ENCODE measurements at regions not wholly inside any gene's neighbourhood (a gene's known extent, or its start where the extent isn't known, plus 50 kb on each side); places are given as distances from the start of the nearest gene placed in this dataset.

DNA sequence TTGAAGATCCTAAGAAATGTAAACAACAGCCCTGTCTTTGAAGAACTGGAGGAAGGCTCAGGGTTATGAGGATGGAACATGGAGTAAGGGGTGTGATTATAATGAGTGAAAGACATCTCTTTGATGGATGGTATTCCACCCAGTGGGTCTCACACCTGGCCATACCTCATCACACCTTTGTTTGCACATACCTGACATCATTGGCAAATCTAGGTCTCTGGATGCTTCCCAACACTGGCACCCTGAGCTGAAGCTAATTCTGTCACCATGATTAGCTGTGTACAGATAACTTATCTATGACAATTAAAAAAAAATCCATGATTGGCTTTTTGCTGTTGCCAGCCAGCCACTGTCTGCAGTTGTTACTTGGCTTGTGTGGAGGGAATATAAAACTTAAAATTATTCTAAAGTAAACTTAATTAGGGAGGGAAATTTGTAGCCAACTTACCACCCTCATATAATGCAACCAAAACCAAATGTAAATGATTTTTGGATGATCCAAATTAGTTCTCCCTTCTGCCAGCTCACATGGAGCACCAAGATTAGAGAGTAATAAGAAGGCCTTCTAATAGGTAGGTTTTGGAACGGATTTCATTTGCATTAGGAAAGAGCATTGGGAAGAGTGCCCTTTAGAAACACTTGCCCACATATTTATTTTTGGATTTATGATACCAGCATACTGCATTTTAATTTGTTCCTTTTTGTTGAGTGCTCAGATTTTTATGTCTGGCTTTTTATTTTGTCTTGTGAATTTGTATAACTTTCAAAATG lies 249.5 kb downstream of the SOX4 start:
- TF ChIP-seq EZH2 (IDR thresholded peaks at IDR 0.05) (no peak), POLR2AphosphoS5 (IDR thresholded peaks at IDR 0.05; ENCODE audit: borderline replicate concordance, low read depth, low read length) (no peak), FOXP2 (optimal IDR thresholded peaks at IDR 0.05; ENCODE audit: control extremely low read depth, extremely low read length, insufficient read depth) (no peak)
